IPS DF 19.7 (cell line): ENCODE measurements at regions not wholly inside any gene's neighbourhood (a gene's known extent, or its start where the extent isn't known, plus 50 kb on each side); places are given as distances from the start of the nearest gene placed in this dataset.

Experiments used
- DNase-seq: peaks from one replicate; pipeline ENCODE4 v3.0.0-alpha.2; 2013; ENCODE audit warnings: low read depth, low spot score

- DNase-seq = no peak
Observed at GRCh38 chr5:62720031-62720441, 141.4 kb downstream of the LRRC70 start.

GRCh38 chr5:62719061-62719720, 140.6 kb downstream of the LRRC70 start:
- DNase-seq = no peak

- no peak for DNase-seq
Observed at GRCh38 chr5:62718324-62718723, 139.7 kb downstream of the LRRC70 start.

- DNase-seq = no peak
Observed at GRCh38 chr5:62717301-62717933, 138.8 kb downstream of the LRRC70 start.

GRCh38 chr5:62714296-62714695, 135.7 kb downstream of the LRRC70 start:
- DNase-seq = no peak

- no peak for DNase-seq
Observed at GRCh38 chr5:62708481-62709325, 130.1 kb downstream of the LRRC70 start.

GRCh38 chr5:62707563-62707962, 128.9 kb downstream of the LRRC70 start:
- no peak for DNase-seq

GRCh38 chr5:62707131-62707530, 128.5 kb downstream of the LRRC70 start:
- DNase-seq = no peak

- DNase-seq = no peak
Observed at GRCh38 chr5:62705022-62705421, 126.4 kb downstream of the LRRC70 start.

GRCh38 chr5:62702126-62702525, 123.5 kb downstream of the LRRC70 start:
- DNase-seq = no peak

- no peak for DNase-seq
Observed at GRCh38 chr5:62701036-62701435, 122.4 kb downstream of the LRRC70 start.

- no peak for DNase-seq
Observed at GRCh38 chr5:62698756-62699155, 120.1 kb downstream of the LRRC70 start.

- no peak for DNase-seq
Observed at GRCh38 chr5:62695274-62695673, 116.7 kb downstream of the LRRC70 start.

- no peak for DNase-seq
Observed at GRCh38 chr5:62692946-62693713, 114.5 kb downstream of the LRRC70 start.

- DNase-seq = no peak
Observed at GRCh38 chr5:62691946-62692345, 113.3 kb downstream of the LRRC70 start.

GRCh38 chr5:62690421-62690820, 111.8 kb downstream of the LRRC70 start:
- no peak for DNase-seq

GRCh38 chr5:62689599-62690368, 111.2 kb downstream of the LRRC70 start:
- DNase-seq = no peak

- DNase-seq = no peak
Observed at GRCh38 chr5:62686692-62687091, 108.1 kb downstream of the LRRC70 start.

GRCh38 chr5:62685221-62685620, 106.6 kb downstream of the LRRC70 start:
- DNase-seq = no peak

- DNase-seq = no peak
Observed at GRCh38 chr5:62684310-62684709, 105.7 kb downstream of the LRRC70 start.

GRCh38 chr5:62682059-62682458, 103.4 kb downstream of the LRRC70 start:
- DNase-seq = no peak
